Tibial nerve (tissue), 4 donors: ENCODE measurements at regions not wholly inside any gene's neighbourhood (a gene's known extent, or its start where the extent isn't known, plus 50 kb on each side); places are given as distances from the start of the nearest gene placed in this dataset.

Source experiments
- EP300 ChIP-seq, 2 donors: sonication (generic); formaldehyde crosslinking; IDR thresholded peaks; one replicate each; pipeline ENCODE4 v1.6.1; 2017; ENCODE audit warnings: antibody characterized with exemption in 2 of 2, mild to moderate bottlenecking in 1 of 2
- POLR2A ChIP-seq, 2 donors: fragments of 450-650 bp; IDR thresholded peaks; one replicate each; pipeline ENCODE4 v1.6.1; 2017; ENCODE audit warnings: antibody characterized with exemption in 2 of 2, mild to moderate bottlenecking in 2 of 2, moderate library complexity in 2 of 2
- TF ChIP-seq, protein P1 (sequence below), 5 experiments: fragments of 200-600 bp in 3 of 5; fragments of 450-650 bp in 2 of 5; sonication (generic) in 3 of 5; IDR thresholded peaks; one replicate each; pipeline ENCODE4 v1.5.1; 2016 to 2019; ENCODE audit warnings: antibody characterized with exemption in 5 of 5, mild to moderate bottlenecking in 3 of 5, moderate library complexity in 2 of 5

GRCh38 chr3:153952091-153952490 lies 169.1 kb upstream of the ARHGEF26 start:
- TF ChIP-seq, protein P1, sequence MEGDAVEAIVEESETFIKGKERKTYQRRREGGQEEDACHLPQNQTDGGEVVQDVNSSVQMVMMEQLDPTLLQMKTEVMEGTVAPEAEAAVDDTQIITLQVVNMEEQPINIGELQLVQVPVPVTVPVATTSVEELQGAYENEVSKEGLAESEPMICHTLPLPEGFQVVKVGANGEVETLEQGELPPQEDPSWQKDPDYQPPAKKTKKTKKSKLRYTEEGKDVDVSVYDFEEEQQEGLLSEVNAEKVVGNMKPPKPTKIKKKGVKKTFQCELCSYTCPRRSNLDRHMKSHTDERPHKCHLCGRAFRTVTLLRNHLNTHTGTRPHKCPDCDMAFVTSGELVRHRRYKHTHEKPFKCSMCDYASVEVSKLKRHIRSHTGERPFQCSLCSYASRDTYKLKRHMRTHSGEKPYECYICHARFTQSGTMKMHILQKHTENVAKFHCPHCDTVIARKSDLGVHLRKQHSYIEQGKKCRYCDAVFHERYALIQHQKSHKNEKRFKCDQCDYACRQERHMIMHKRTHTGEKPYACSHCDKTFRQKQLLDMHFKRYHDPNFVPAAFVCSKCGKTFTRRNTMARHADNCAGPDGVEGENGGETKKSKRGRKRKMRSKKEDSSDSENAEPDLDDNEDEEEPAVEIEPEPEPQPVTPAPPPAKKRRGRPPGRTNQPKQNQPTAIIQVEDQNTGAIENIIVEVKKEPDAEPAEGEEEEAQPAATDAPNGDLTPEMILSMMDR (IDR thresholded peaks at IDR 0.05): no peak
- TF ChIP-seq POLR2A (IDR thresholded peaks at IDR 0.05) (no peak), EP300 (IDR thresholded peaks at IDR 0.05) (no peak)
